ENCODE measurements at regions not wholly inside any gene's neighbourhood (a gene's known extent, or its start where the extent isn't known, plus 50 kb on each side); places are given as distances from the start of the nearest gene placed in this dataset.
"Not testable (repeated sequence)": the region's sequence is repeated elsewhere in the genome, so short reads cannot be mapped to it uniquely, and the experiment has no call there.

GRCh38 chr15:30721529-30721928, 95.6 kb downstream of the ARHGAP11B start:
- not testable (repeated sequence) for TF ChIP-seq POLR2A, CTCF (IDR thresholded peaks at IDR 0.05)

Data from lower leg skin (tissue), 3 donors.